K562 (cell line): ENCODE measurements at regions not wholly inside any gene's neighbourhood (a gene's known extent, or its start where the extent isn't known, plus 50 kb on each side); places are given as distances from the start of the nearest gene placed in this dataset.

Source experiments
- ATAC-seq: fragments of 200-7000 bp; cut with Tn5 transposase; 3 replicates; pipeline ENCODE4 v1.9.1; 2020; ENCODE audit warnings: moderate library complexity
- BruUV-seq: library from RNA; stranded (reverse); fragments of 400-500 nt; replicated peaks from 2 replicates; lab custom pipeline; 2021; lab: Mats Ljungman, UMichigan
- CTCF ChIA-PET: fragments of 300-600 bp; formaldehyde crosslinking; extraction: SDS; loops from one replicate; lab custom pipeline; 2021; ENCODE audit warnings: low intra/inter-chr PET ratio; lab: Yijun Ruan, JAX
- POLR2A ChIA-PET: fragments of 300-600, 350-650 bp; sonication (Branson Sonifier 250); formaldehyde crosslinking; extraction: SDS; loops from one replicate; lab custom pipeline; 2021; ENCODE audit warnings: antibody characterized with exemption, inconsistent platforms; lab: Yijun Ruan, JAX
- DNase-seq, 4 experiments: peaks; one replicate each; pipeline versions ENCODE4 v3.0.0 to v3.0.0-alpha.2; 2011 to 2018; ENCODE audit warnings: low spot score in 3 of 4, mixed read lengths in 3 of 4; ENCODE audit errors: extremely low read depth in 1 of 4
- FAIRE-seq: peaks from 2 replicates; lab custom pipeline; 2011; peaks lifted over from hg19 to GRCh38; lab: Jason Lieb, UNC
- H2AFZ ChIP-seq: 2 replicates; pipeline ENCODE4 v1.6.0; 2011; ENCODE audit warnings: low read depth, low read length, control low read depth, inconsistent platforms
- H3K27ac ChIP-seq: fragments of 200-600 bp; 3 replicates; pipeline ENCODE4 v1.8.0; 2011; ENCODE audit warnings: low read depth, mild to moderate bottlenecking, control low read depth, inconsistent platforms, low read length, moderate library complexity, mixed read lengths; ENCODE audit errors: extremely low read depth
- H3K27me3 ChIP-seq, 2 experiments: fragments of 300-600 bp in 1 of 2; 2 replicates in 1 of 2; 3 replicates in 1 of 2; pipeline versions ENCODE4 v1.6.0 to v1.8.0; 2011; ENCODE audit warnings: inconsistent platforms in 2 of 2, low read length in 2 of 2, mild to moderate bottlenecking in 1 of 2, mixed read lengths in 1 of 2, moderate library complexity in 1 of 2; ENCODE audit not compliant: control insufficient read depth in 2 of 2, insufficient read depth in 2 of 2
- H3K36me3 ChIP-seq: fragments of 300-600 bp; 3 replicates; pipeline ENCODE4 v1.8.0; 2011; ENCODE audit warnings: mild to moderate bottlenecking, low read length, inconsistent platforms; ENCODE audit not compliant: control insufficient read depth, insufficient read depth
- H3K4me1 ChIP-seq, 2 experiments: fragments of 200-600 bp in 1 of 2; replicated peaks in 1 of 2; 2 replicates in 1 of 2; 3 replicates in 1 of 2; pipeline versions ENCODE4 v1.5.1 to v1.8.0; 2011; ENCODE audit warnings: inconsistent platforms in 2 of 2, low read length in 2 of 2, mild to moderate bottlenecking in 1 of 2, mixed read lengths in 1 of 2, moderate library complexity in 1 of 2; ENCODE audit not compliant: control insufficient read depth in 2 of 2, insufficient read depth in 2 of 2
- H3K4me2 ChIP-seq: 2 replicates; pipeline ENCODE4 v1.6.1; 2011; ENCODE audit warnings: low read length, control low read depth, inconsistent platforms, mixed read lengths; ENCODE audit not compliant: insufficient read depth
- H3K4me3 ChIP-seq: fragments of 200-600 bp; sonication (generic), shearing (Covaris generic); 2 replicates; pipeline ENCODE4 v1.5.1; 2016; ENCODE audit warnings: control low read depth, inconsistent platforms
- H3K79me2 ChIP-seq: fragments of 200-600 bp; 3 replicates; pipeline ENCODE4 v1.8.0; 2011; ENCODE audit warnings: low read length, inconsistent platforms; ENCODE audit not compliant: control insufficient read depth, insufficient read depth
- H3K9ac ChIP-seq, 2 experiments: 2 replicates each; pipeline versions ENCODE4 v1.6.0 to v1.6.1; 2011; ENCODE audit warnings: low read depth in 2 of 2, low read length in 2 of 2, control low read depth in 1 of 2, inconsistent platforms in 1 of 2, mild to moderate bottlenecking in 1 of 2, mixed read lengths in 1 of 2; ENCODE audit not compliant: insufficient read depth in 1 of 2
- H3K9me1 ChIP-seq: one replicate; pipeline ENCODE4 v1.6.0; 2011; ENCODE audit warnings: inconsistent platforms, mild to moderate bottlenecking, low read length, moderate library complexity; ENCODE audit not compliant: control insufficient read depth, insufficient read depth
- H3K9me3 ChIP-seq: replicated peaks from 2 replicates; pipeline ENCODE4 v1.5.1; 2011; ENCODE audit warnings: low read depth, low read length, inconsistent platforms; ENCODE audit not compliant: control insufficient read depth, insufficient read depth
- H4K20me1 ChIP-seq: replicated peaks from 2 replicates; pipeline ENCODE4 v1.6.1; 2011; ENCODE audit warnings: low read length, inconsistent platforms, mixed read lengths; ENCODE audit not compliant: control insufficient read depth, insufficient read depth
- BACH1 ChIP-seq: fragments of 200-800 bp; sonication (Bioruptor generic); IDR thresholded peaks from 2 replicates; pipeline ENCODE4 v1.6.1; 2016; ENCODE audit warnings: missing genetic modification characterization, missing compliant biosample characterization
- EWSR1 ChIP-seq: fragments of 450-650 bp; IDR thresholded peaks from 2 replicates; pipeline ENCODE4 v1.6.1; 2018; ENCODE audit warnings: borderline replicate concordance, mild to moderate bottlenecking, low read depth, moderate library complexity; ENCODE audit not compliant: partially characterized antibody
- HMGN3 ChIP-seq: IDR thresholded peaks from 2 replicates; pipeline ENCODE4 v1.6.1; 2011; ENCODE audit warnings: borderline replicate concordance, low read depth, mild to moderate bottlenecking, mixed read lengths, low read length; ENCODE audit not compliant: insufficient read length; ENCODE audit errors: extremely low read depth
- JUND ChIP-seq, 2 experiments: IDR thresholded peaks; 2 replicates in 1 of 2; 3 replicates in 1 of 2; pipeline ENCODE4 v1.6.1; 2011; ENCODE audit warnings: borderline replicate concordance in 2 of 2, low read depth in 2 of 2, low read length in 2 of 2, improper control_type of control experiment in 1 of 2, missing biosample characterization in 1 of 2, missing genetic modification characterization in 1 of 2, missing genetic modification reagents in 1 of 2
- KLF13 ChIP-seq: fragments of 450-650 bp; IDR thresholded peaks from 2 replicates; pipeline ENCODE4 v1.6.1; 2016; ENCODE audit warnings: missing genetic modification characterization, low read depth, mild to moderate bottlenecking, missing compliant biosample characterization, moderate library complexity, borderline replicate concordance
- MCM7 ChIP-seq, 2 experiments: fragments of 450-650 bp; IDR thresholded peaks; 2 replicates each; pipeline ENCODE4 v1.6.1; 2016 to 2018
- MLX ChIP-seq, 2 experiments: fragments of 450-650 bp in 1 of 2; sonication (generic) in 1 of 2; formaldehyde crosslinking; conservative IDR thresholded peaks; 2 replicates each; pipeline versions ENCODE4 v1.4.0 to v1.8.1; 2020 to 2022; ENCODE audit warnings: mild to moderate bottlenecking in 1 of 2, missing genetic modification reagents in 1 of 2
- SMAD1 ChIP-seq: fragments of 150-350 bp; IDR thresholded peaks from 2 replicates; pipeline ENCODE4 v1.6.1; 2014; ENCODE audit warnings: low read length, low read depth; ENCODE audit not compliant: partially characterized antibody
- ZNF445 ChIP-seq: fragments of 250-450 bp; sonication (Bioruptor Pico); IDR thresholded peaks from 2 replicates; pipeline ENCODE4 v1.4.0; 2020; ENCODE audit warnings: low read depth, mild to moderate bottlenecking, moderate library complexity
- ZNF518B ChIP-seq: fragments of 250-450 bp; sonication (Bioruptor Pico); IDR thresholded peaks from 2 replicates; pipeline ENCODE4 v1.5.0; 2021; ENCODE audit warnings: mild to moderate bottlenecking, moderate library complexity
- WGBS: fragments of 100-300 bp; shearing (Covaris generic); methylation state at CpG from one replicate; pipeline ENCODE4 v1.1.6; 2016; ENCODE audit warnings: low coverage, mixed read lengths; ENCODE audit not compliant: insufficient coverage; ENCODE audit errors: missing lambda C conversion rate; 5-methylcytosine and 5-hydroxymethylcytosine counted together
- in situ Hi-C: fragments of 300-500 bp; cut with MboI; formaldehyde crosslinking; loops from 4 replicates; pipeline ENCODE4 v1.15.0; 2018; ENCODE audit warnings: inconsistent platforms, mixed read lengths
- intact Hi-C: fragments of 100-400 bp; cut with micrococcal nuclease; formaldehyde crosslinking; loops from 2 replicates; pipeline ENCODE4 v1.14.2; 2022
- TF ChIP-seq, protein P1 (sequence below): fragments of 250-450 bp; sonication (Bioruptor Pico); IDR thresholded peaks from 2 replicates; pipeline ENCODE4 v1.5.0; 2021
- TF ChIP-seq, protein P2 (sequence below): sonication (generic); formaldehyde crosslinking; IDR thresholded peaks from 2 replicates; pipeline ENCODE4 v1.8.1; 2023; ENCODE audit warnings: mild to moderate bottlenecking, missing genetic modification reagents, moderate library complexity

- Histone ChIP-seq H3K9me1 (no peaks in the 10 kb centered on the region), H2AFZ (no peak overlapping the region), H3K4me3 (no peak overlapping the region), H3K9ac (no peak overlapping the region), H3K9me3 (no peaks in the 10 kb centered on the region), H4K20me1 (no peaks in the 10 kb centered on the region), H3K27ac (no peak overlapping the region), H3K79me2 (no peaks in the 10 kb centered on the region), H3K36me3 (no peaks in the 10 kb centered on the region), H3K27me3 (no peaks in the 10 kb centered on the region), H3K4me2 (no peak overlapping the region), H3K4me1 (no peaks in the 10 kb centered on the region)
- BruUV-seq, result no TSS peak
- ATAC-seq, result no peak
- no peak for FAIRE-seq
- in situ Hi-C loops (no loop called here), intact Hi-C loops (no loop called here)
- TF ChIP-seq ZNF445 (CRISPR knock-in tag) (no peak), MCM7 (IDR thresholded peaks at IDR 0.05) (no peak), SMAD1 (no peak), HMGN3 (no peak), KLF13 (no peak), EWSR1 (no peak), JUND (IDR thresholded peaks at IDR 0.05; ENCODE audit: borderline replicate concordance, low read depth, low read length) (no peak), JUND (tag; IDR thresholded peaks at IDR 0.05; ENCODE audit: borderline replicate concordance, low read depth, low read length) (no peak), ZNF518B (CRISPR knock-in tag) (no peak), MLX (CRISPR knock-in tag; conservative IDR thresholded peaks at IDR 0.05) (no peak), BACH1 (tag) (no peak)
- TF ChIP-seq, protein P1, sequence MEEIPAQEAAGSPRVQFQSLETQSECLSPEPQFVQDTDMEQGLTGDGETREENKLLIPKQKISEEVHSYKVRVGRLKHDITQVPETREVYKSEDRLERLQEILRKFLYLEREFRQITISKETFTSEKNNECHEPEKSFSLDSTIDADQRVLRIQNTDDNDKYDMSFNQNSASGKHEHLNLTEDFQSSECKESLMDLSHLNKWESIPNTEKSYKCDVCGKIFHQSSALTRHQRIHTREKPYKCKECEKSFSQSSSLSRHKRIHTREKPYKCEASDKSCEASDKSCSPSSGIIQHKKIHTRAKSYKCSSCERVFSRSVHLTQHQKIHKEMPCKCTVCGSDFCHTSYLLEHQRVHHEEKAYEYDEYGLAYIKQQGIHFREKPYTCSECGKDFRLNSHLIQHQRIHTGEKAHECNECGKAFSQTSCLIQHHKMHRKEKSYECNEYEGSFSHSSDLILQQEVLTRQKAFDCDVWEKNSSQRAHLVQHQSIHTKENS, result no peak
- TF ChIP-seq, protein P2, sequence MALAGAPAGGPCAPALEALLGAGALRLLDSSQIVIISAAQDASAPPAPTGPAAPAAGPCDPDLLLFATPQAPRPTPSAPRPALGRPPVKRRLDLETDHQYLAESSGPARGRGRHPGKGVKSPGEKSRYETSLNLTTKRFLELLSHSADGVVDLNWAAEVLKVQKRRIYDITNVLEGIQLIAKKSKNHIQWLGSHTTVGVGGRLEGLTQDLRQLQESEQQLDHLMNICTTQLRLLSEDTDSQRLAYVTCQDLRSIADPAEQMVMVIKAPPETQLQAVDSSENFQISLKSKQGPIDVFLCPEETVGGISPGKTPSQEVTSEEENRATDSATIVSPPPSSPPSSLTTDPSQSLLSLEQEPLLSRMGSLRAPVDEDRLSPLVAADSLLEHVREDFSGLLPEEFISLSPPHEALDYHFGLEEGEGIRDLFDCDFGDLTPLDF (CRISPR knock-in tag), result no peak
- ChIA-PET CTCF (no interaction called here), POLR2A (no interaction called here)
- DNase-seq, result no peak
- under 1% methylated on average over 6 of the region's 6 CpGs for WGBS
Measured at GRCh38 chr5:8710426-8710930, 835.4 kb downstream of the SEMA5A start.
